Neural cell (in vitro differentiated cells): ENCODE measurements at regions not wholly inside any gene's neighbourhood (a gene's known extent, or its start where the extent isn't known, plus 50 kb on each side); places are given as distances from the start of the nearest gene placed in this dataset.

Source experiments
- EZH2 ChIP-seq: fragments of 200-600, 300-800 bp; shearing (Covaris generic), sonication (generic); IDR thresholded peaks from 2 replicates; pipeline ENCODE4 v1.6.1; 2014; ENCODE audit warnings: antibody characterized with exemption, low read length, borderline replicate concordance, mild to moderate bottlenecking; ENCODE audit not compliant: insufficient read depth, poor library complexity, severe bottlenecking
- TF ChIP-seq, protein P1 (sequence below): fragments of 450-650 bp; IDR thresholded peaks from 2 replicates; pipeline ENCODE4 v1.5.1; 2014; ENCODE audit warnings: antibody characterized with exemption, mild to moderate bottlenecking, moderate library complexity; ENCODE audit not compliant: poor library complexity, severe bottlenecking

DNA sequence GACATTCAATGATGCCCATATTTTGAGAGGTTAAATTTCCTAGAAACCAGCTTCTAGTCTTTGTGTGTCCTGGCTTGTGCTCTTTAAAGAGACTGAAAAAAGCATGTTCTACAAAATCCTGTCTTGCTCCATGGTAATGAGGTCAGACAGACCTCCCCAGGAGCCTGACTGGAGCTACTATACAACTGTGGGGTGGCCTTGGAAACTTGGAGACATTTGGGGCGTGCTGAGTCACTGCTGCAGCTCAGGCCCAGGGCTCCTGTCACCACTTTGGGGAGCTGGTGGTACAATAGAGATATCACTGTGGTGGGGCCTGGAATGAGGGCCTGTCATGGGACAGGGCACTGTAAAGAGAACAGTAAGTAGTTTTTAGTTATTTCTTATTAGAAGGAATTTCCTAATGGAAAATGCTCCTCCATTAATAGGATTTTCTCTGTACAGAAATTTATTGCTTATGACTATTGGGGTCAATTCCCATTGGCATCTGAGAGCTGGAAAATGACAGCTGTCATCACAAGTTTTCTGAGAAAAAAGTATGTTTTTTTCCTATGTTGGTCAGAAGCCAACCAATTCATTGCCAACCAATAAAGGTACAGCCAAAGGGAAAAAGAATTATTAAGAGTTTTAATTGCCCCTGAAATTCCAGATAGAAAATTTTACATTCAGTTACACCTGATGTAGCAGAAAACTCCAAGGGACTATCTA lies 207.4 kb upstream of the JADE1 start:
- no peak for TF ChIP-seq EZH2
- TF ChIP-seq, protein P1, sequence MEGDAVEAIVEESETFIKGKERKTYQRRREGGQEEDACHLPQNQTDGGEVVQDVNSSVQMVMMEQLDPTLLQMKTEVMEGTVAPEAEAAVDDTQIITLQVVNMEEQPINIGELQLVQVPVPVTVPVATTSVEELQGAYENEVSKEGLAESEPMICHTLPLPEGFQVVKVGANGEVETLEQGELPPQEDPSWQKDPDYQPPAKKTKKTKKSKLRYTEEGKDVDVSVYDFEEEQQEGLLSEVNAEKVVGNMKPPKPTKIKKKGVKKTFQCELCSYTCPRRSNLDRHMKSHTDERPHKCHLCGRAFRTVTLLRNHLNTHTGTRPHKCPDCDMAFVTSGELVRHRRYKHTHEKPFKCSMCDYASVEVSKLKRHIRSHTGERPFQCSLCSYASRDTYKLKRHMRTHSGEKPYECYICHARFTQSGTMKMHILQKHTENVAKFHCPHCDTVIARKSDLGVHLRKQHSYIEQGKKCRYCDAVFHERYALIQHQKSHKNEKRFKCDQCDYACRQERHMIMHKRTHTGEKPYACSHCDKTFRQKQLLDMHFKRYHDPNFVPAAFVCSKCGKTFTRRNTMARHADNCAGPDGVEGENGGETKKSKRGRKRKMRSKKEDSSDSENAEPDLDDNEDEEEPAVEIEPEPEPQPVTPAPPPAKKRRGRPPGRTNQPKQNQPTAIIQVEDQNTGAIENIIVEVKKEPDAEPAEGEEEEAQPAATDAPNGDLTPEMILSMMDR, result no peak
